ENCODE measurements at regions not wholly inside any gene's neighbourhood (a gene's known extent, or its start where the extent isn't known, plus 50 kb on each side); places are given as distances from the start of the nearest gene placed in this dataset.

GRCh38 chr9:36749461-36749860 lies 176.8 kb downstream of the MELK start:
- no peaks in the 10 kb centered on the region; a peak in 1 of 7 replicates for H3K4me1 ChIP-seq (replicated peaks in 1 of 4; ENCODE audit: control insufficient read depth in 3 of 4, insufficient read depth in 4 of 4, low read length in 3 of 4)
- H3K27me3 ChIP-seq (replicated peaks in 1 of 4; ENCODE audit: control insufficient read depth in 3 of 4, extremely low read depth in 1 of 4, insufficient read depth in 3 of 4, low read length in 3 of 4) = no peaks in the 10 kb centered on the region; a peak in 2 of 7 replicates
- no peaks in the 10 kb centered on the region for H3K9me3 ChIP-seq (ENCODE audit: insufficient read depth in 2 of 2, low read depth in 1 of 2, low read length in 1 of 2)
- peaks cover 0 to 4% of the 10 kb centered on the region in 2 experiments for H4K20me1 ChIP-seq (replicated peaks in 1 of 2; ENCODE audit: control insufficient read depth in 1 of 2, insufficient read depth in 2 of 2, low read length in 2 of 2)
- no peaks in the 10 kb centered on the region for H3K79me1 ChIP-seq (ENCODE audit: low read depth, low read length)
- no peak overlapping the region for H2BK15ac ChIP-seq (ENCODE audit: low read length)
- H2AFZ ChIP-seq (ENCODE audit: low read length) = no peak overlapping the region
- H3K9ac ChIP-seq (replicated peaks in 1 of 4; ENCODE audit: extremely low read depth in 1 of 4, low read depth in 3 of 4, low read length in 3 of 4) = no peak overlapping the region
- H3K23me2 ChIP-seq (ENCODE audit: low read depth, low read length) = no peaks in the 10 kb centered on the region
- TF ChIP-seq NANOG (IDR thresholded peaks at IDR 0.05; ENCODE audit: insufficient read depth, low read depth, low read length, poor library complexity, severe bottlenecking) (no peak), PHF8 (conservative IDR thresholded peaks at IDR 0.05; ENCODE audit: low read depth, low read length) (no peak), RAD21 (IDR thresholded peaks at IDR 0.05 in 1 of 2, conservative IDR thresholded peaks at IDR 0.05 in 1 of 2; ENCODE audit: low read depth in 2 of 2, low read length in 2 of 2) (no peak), CHD2 (IDR thresholded peaks at IDR 0.05; ENCODE audit: low read length) (no peak), HDAC6 (IDR thresholded peaks at IDR 0.05; ENCODE audit: low read depth, low read length) (no peak), SP2 (IDR thresholded peaks at IDR 0.05; ENCODE audit: low read length) (no peak), MAFK (IDR thresholded peaks at IDR 0.05; ENCODE audit: low read depth, low read length) (no peak), BCL11A (IDR thresholded peaks at IDR 0.05; ENCODE audit: low read depth in 2 of 2, low read length in 2 of 2) (no peak), SIN3A (conservative IDR thresholded peaks at IDR 0.05 in 1 of 2, IDR thresholded peaks at IDR 0.05 in 1 of 2; ENCODE audit: low read depth in 1 of 2, low read length in 2 of 2) (no peak), CREB1 (IDR thresholded peaks at IDR 0.05) (no peak)
- TF ChIP-seq, protein P1, sequence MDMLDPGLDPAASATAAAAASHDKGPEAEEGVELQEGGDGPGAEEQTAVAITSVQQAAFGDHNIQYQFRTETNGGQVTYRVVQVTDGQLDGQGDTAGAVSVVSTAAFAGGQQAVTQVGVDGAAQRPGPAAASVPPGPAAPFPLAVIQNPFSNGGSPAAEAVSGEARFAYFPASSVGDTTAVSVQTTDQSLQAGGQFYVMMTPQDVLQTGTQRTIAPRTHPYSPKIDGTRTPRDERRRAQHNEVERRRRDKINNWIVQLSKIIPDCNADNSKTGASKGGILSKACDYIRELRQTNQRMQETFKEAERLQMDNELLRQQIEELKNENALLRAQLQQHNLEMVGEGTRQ (IDR thresholded peaks at IDR 0.05; ENCODE audit: low read length) = no peak
- H2BK5ac ChIP-seq (ENCODE audit: low read depth, low read length) = no peak overlapping the region
- no peak overlapping the region for H3K56ac ChIP-seq (replicated peaks; ENCODE audit: insufficient read length, low read depth, low read length)
- H2AK5ac ChIP-seq (ENCODE audit: low read depth, low read length) = no peak overlapping the region
- POLR2A ChIA-PET (ENCODE audit: partially characterized antibody) = interaction anchor here (0.7 to 1.4 kb wide), 2 partner anchors 10 to 17 kb away, joined by 3 to 4 read pairs; no protein-coding TSS in a partner anchor
- no peak overlapping the region for H4K5ac ChIP-seq (ENCODE audit: insufficient read length, low read depth, low read length)
- CTCF ChIA-PET (ENCODE audit: partially characterized antibody) = interaction anchor here (1.0 to 1.2 kb wide), 2 partner anchors 46 to 247 kb away, joined by 3 read pairs; no protein-coding TSS in a partner anchor
- WGBS, 2 experiments (ENCODE audit: extremely low coverage in 1 of 2, insufficient coverage in 1 of 2, insufficient read length in 1 of 2, insufficient replicate concordance in 2 of 2, low coverage in 1 of 2, low lambda C conversion rate in 2 of 2, missing lambda C conversion rate in 1 of 2) = 84% methylated on average over 2 of the region's 2 CpGs; no CpG with 5 or more reads in 1 of the 2 experiments
- no peak overlapping the region for H2BK20ac ChIP-seq (ENCODE audit: low read length)
- no peaks in the 10 kb centered on the region for H3K79me2 ChIP-seq (ENCODE audit: control insufficient read depth in 1 of 2, insufficient read depth in 2 of 2, low read length in 2 of 2)
- H3K36me3 ChIP-seq (ENCODE audit: control insufficient read depth in 2 of 4, insufficient read depth in 4 of 4, low read length in 3 of 4) = no peaks in the 10 kb centered on the region
- no peak overlapping the region for H3K23ac ChIP-seq (ENCODE audit: insufficient read length)
- H3K18ac ChIP-seq (ENCODE audit: extremely low read depth, low read length) = no peak overlapping the region
- no peak overlapping the region for H2BK12ac ChIP-seq (ENCODE audit: low read depth, low read length)
- no peak overlapping the region for H2BK120ac ChIP-seq (replicated peaks; ENCODE audit: low read depth, low read length)
- no peak overlapping the region for H3K4me2 ChIP-seq (ENCODE audit: insufficient read depth in 1 of 2, low read depth in 2 of 2, low read length in 2 of 2)
- H3K27ac ChIP-seq (ENCODE audit: low read depth, low read length) = no peak overlapping the region
- H4K91ac ChIP-seq (replicated peaks; ENCODE audit: insufficient read length, low read length) = no peak overlapping the region
- no peak overlapping the region for H3K4me3 ChIP-seq (ENCODE audit: extremely low read depth in 1 of 4, insufficient read depth in 2 of 4, low read depth in 3 of 4, low read length in 4 of 4)
- H4K8ac ChIP-seq (ENCODE audit: extremely low read depth, insufficient read depth, low read length) = no peak overlapping the region
- DNase-seq (ENCODE audit: low read depth in 1 of 2, low spot score in 2 of 2) = no peak
- no peak for FAIRE-seq
- no peak overlapping the region for H3K4ac ChIP-seq (replicated peaks; ENCODE audit: insufficient read length, low read depth, low read length)
- H3K14ac ChIP-seq (ENCODE audit: insufficient read length) = no peak overlapping the region

Measured in H1 (cell line).